NCI-H146 treated with DMSO at 0.1 percent for 48 hours (cell line): ENCODE measurements at regions not wholly inside any gene's neighbourhood (a gene's known extent, or its start where the extent isn't known, plus 50 kb on each side); places are given as distances from the start of the nearest gene placed in this dataset.

Source experiments
- DNase-seq: peaks from one replicate; lab custom pipeline; 2025; ENCODE audit not compliant: unreplicated experiment; lab: John Stamatoyannopoulos, UW

- DNase-seq = no peak
Observed at GRCh38 chr20:6566821-6567220, 200.7 kb upstream of the BMP2 start.

GRCh38 chr20:6562111-6562510 lies 205.4 kb upstream of the BMP2 start:
- no peak for DNase-seq

- no peak for DNase-seq
Observed at GRCh38 chr20:6560978-6561377, 206.5 kb upstream of the BMP2 start.

- no peak for DNase-seq
Observed at GRCh38 chr20:6559791-6560190, 207.7 kb upstream of the BMP2 start.

- DNase-seq = no peak
Observed at GRCh38 chr20:6558341-6558740, 209.1 kb upstream of the BMP2 start.

- DNase-seq = no peak
Observed at GRCh38 chr20:6533761-6534479, 233.6 kb upstream of the BMP2 start.

- no peak for DNase-seq
Observed at GRCh38 chr20:6533351-6533750, 234.1 kb upstream of the BMP2 start.

GRCh38 chr20:6530779-6531315 lies 236.6 kb upstream of the BMP2 start:
- DNase-seq = no peak

- DNase-seq = no peak
Observed at GRCh38 chr20:6530254-6530653, 237.2 kb upstream of the BMP2 start.

- no peak for DNase-seq
Observed at GRCh38 chr20:6525447-6526303, 241.8 kb upstream of the BMP2 start.

- DNase-seq = no peak
Observed at GRCh38 chr20:6524305-6524704, 243.2 kb upstream of the BMP2 start.

- DNase-seq = no peak
Observed at GRCh38 chr20:6519556-6519955, 247.9 kb upstream of the BMP2 start.

GRCh38 chr20:6515261-6515660 lies 252.2 kb upstream of the BMP2 start:
- no peak for DNase-seq

GRCh38 chr20:6513599-6513998 lies 253.9 kb upstream of the BMP2 start:
- no peak for DNase-seq

- no peak for DNase-seq
Observed at GRCh38 chr20:6509374-6509773, 258.1 kb upstream of the BMP2 start.

GRCh38 chr20:6506906-6507305 lies 260.6 kb upstream of the BMP2 start:
- no peak for DNase-seq

GRCh38 chr20:6504826-6505225 lies 262.7 kb upstream of the BMP2 start:
- DNase-seq = no peak

GRCh38 chr20:6504179-6504578 lies 263.3 kb upstream of the BMP2 start:
- DNase-seq = no peak

- DNase-seq = no peak
Observed at GRCh38 chr20:6502999-6503398, 264.5 kb upstream of the BMP2 start.

- no peak for DNase-seq
Observed at GRCh38 chr20:6502219-6502618, 265.3 kb upstream of the BMP2 start.

GRCh38 chr20:6501061-6501460 lies 266.4 kb upstream of the BMP2 start:
- no peak for DNase-seq

GRCh38 chr20:6499566-6499965 lies 267.9 kb upstream of the BMP2 start:
- DNase-seq = no peak
